Right ventricle myocardium superior (tissue), 1 donor: ENCODE measurements at regions not wholly inside any gene's neighbourhood (a gene's known extent, or its start where the extent isn't known, plus 50 kb on each side); places are given as distances from the start of the nearest gene placed in this dataset.

Experiments used
- ATAC-seq: fragments of 200-7000 bp; cut with Tn5 transposase; one replicate; pipeline ENCODE4 v1.9.1; 2020; ENCODE audit warnings: mild to moderate bottlenecking; ENCODE audit not compliant: poor library complexity
- DNase-seq: peaks from one replicate; pipeline ENCODE4 v3.0.0-alpha.2; 2020
- intact Hi-C: fragments of 100-400 bp; cut with DNase I; formaldehyde crosslinking; loops from one replicate; pipeline ENCODE4 v1.11.2; 2022
- donor health status: DM: no; HTN: yes; CAD: no; lungs with severe emphysema.

- DNase-seq, result peak; percentile 66
- intact Hi-C loops, result no loop called here
- peak; percentile 85 for ATAC-seq
These were observed 218.0 kb upstream of the SERP2 start for GRCh38 chr13:44155422-44156293.

- intact Hi-C loops, result no loop called here
- DNase-seq (no peak), ATAC-seq (no peak)
These were observed 217.3 kb upstream of the SERP2 start for GRCh38 chr13:44156294-44156658.

- no peak for DNase-seq
- ATAC-seq, result no peak
- intact Hi-C loops, result no loop called here
These were observed 216.0 kb upstream of the SERP2 start for GRCh38 chr13:44157606-44158005.

GRCh38 chr13:44158098-44158521 is 215.5 kb upstream of the SERP2 start:
- intact Hi-C loops, result no loop called here
- ATAC-seq (no peak), DNase-seq (no peak)

GRCh38 chr13:44158881-44159632 is 214.6 kb upstream of the SERP2 start:
- no peak for ATAC-seq
- intact Hi-C loops, result no loop called here

GRCh38 chr13:44159633-44160279 is 213.9 kb upstream of the SERP2 start:
- ATAC-seq (no peak), DNase-seq (no peak)
- intact Hi-C loops, result no loop called here

More at GRCh38 chr13:44158881-44159632, 214.6 kb upstream of the SERP2 start:
- no peak for DNase-seq

- ATAC-seq (peak; percentile 74), DNase-seq (no peak)
- intact Hi-C loops, result no loop called here
These were observed 212.9 kb upstream of the SERP2 start for GRCh38 chr13:44160591-44161191.

GRCh38 chr13:44163108-44163507 is 210.5 kb upstream of the SERP2 start:
- no peak for DNase-seq
- intact Hi-C loops, result no loop called here
- no peak for ATAC-seq

GRCh38 chr13:44165221-44165888 is 208.3 kb upstream of the SERP2 start:
- no peak for DNase-seq
- ATAC-seq, result no peak
- intact Hi-C loops, result no loop called here

GRCh38 chr13:44165889-44166496 is 207.6 kb upstream of the SERP2 start:
- DNase-seq (no peak), ATAC-seq (no peak)
- intact Hi-C loops, result no loop called here

GRCh38 chr13:44169018-44169911 is 204.4 kb upstream of the SERP2 start:
- intact Hi-C loops, result no loop called here
- ATAC-seq (no peak), DNase-seq (no peak)

- DNase-seq (no peak), ATAC-seq (no peak)
- intact Hi-C loops, result no loop called here
These were observed 202.9 kb upstream of the SERP2 start for GRCh38 chr13:44170731-44171130.

GRCh38 chr13:44171156-44171555 is 202.5 kb upstream of the SERP2 start:
- DNase-seq (no peak), ATAC-seq (no peak)
- intact Hi-C loops, result no loop called here

- DNase-seq, result no peak
- intact Hi-C loops, result no loop called here
- no peak for ATAC-seq
These were observed 201.8 kb upstream of the SERP2 start for GRCh38 chr13:44171861-44172260.

GRCh38 chr13:44172281-44172810 is 201.3 kb upstream of the SERP2 start:
- DNase-seq, result no peak
- ATAC-seq, result no peak
- intact Hi-C loops, result no loop called here

- DNase-seq (no peak), ATAC-seq (peak; percentile 66)
- intact Hi-C loops, result no loop called here
These were observed 198.7 kb upstream of the SERP2 start for GRCh38 chr13:44174769-44175425.

GRCh38 chr13:44176173-44176572 is 197.5 kb upstream of the SERP2 start:
- intact Hi-C loops, result no loop called here
- ATAC-seq (no peak), DNase-seq (no peak)
